H1 (cell line): ENCODE measurements at regions not wholly inside any gene's neighbourhood (a gene's known extent, or its start where the extent isn't known, plus 50 kb on each side); places are given as distances from the start of the nearest gene placed in this dataset.

Experiments used
- CTCF ChIP-seq, 3 experiments: IDR thresholded peaks; 1 replicate in 2 of 3; 2 replicates in 1 of 3; pipeline versions ENCODE4 v1.5.1 to v1.6.1; 2011; ENCODE audit warnings: low read length in 3 of 3, mild to moderate bottlenecking in 3 of 3, inconsistent platforms in 2 of 3, low read depth in 1 of 3, moderate library complexity in 1 of 3; ENCODE audit not compliant: insufficient read depth in 1 of 3; ENCODE audit errors: control extremely low read depth in 1 of 3
- MAX ChIP-seq: IDR thresholded peaks from 2 replicates; pipeline ENCODE4 v1.6.1; 2012; ENCODE audit warnings: inconsistent platforms
- POLR2AphosphoS5 ChIP-seq: IDR thresholded peaks from 2 replicates; pipeline ENCODE4 v1.6.1; 2011; ENCODE audit warnings: low read depth, low read length

GRCh38 chr9:73684601-73685000, 532.9 kb downstream of the ANXA1 start:
- TF ChIP-seq CTCF (IDR thresholded peaks at IDR 0.05; ENCODE audit: control extremely low read depth in 1 of 3, insufficient read depth in 1 of 3, low read depth in 1 of 3, low read length in 3 of 3) (no peak), POLR2AphosphoS5 (no peak), MAX (no peak)
